D721Med (cell line): ENCODE measurements at regions not wholly inside any gene's neighbourhood (a gene's known extent, or its start where the extent isn't known, plus 50 kb on each side); places are given as distances from the start of the nearest gene placed in this dataset.

Experiments
- DNase-seq: peaks from one replicate; pipeline ENCODE4 v3.0.0; 2011; ENCODE audit warnings: low spot score; ENCODE audit not compliant: insufficient read length
- FAIRE-seq: peaks from 2 replicates; lab custom pipeline; 2011; peaks lifted over from hg19 to GRCh38; lab: Jason Lieb, UNC
- TF ChIP-seq, protein P1 (sequence below): IDR thresholded peaks from 2 replicates; pipeline ENCODE4 v1.5.1; 2012; ENCODE audit warnings: mild to moderate bottlenecking, control low read depth; ENCODE audit not compliant: insufficient read depth; ENCODE audit errors: missing control alignments

DNA sequence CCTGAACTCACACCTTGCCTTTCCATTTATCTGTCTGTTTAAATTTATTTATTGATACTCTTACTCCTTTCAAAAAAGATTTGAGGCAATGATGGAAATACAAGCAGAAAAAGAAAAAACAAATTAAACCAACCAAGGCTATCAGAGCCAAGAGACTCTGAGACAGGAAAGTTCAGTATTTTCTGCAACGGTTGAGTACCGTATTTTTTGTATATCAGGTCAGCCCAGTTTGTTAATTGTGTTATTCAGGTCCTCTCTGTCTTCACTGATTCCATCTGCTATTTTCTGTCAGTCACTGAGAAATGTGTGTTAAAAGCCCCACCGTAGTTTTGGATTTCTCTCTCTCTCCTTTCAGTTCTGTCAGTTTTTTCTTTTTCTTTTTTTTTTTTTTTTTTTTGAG, 134.5 kb upstream of the SMIM23 start:
- FAIRE-seq: no peak

GRCh38 chr5:171654881-171655280, 130.7 kb upstream of the SMIM23 start:
- DNase-seq: no peak
- TF ChIP-seq, protein P1, sequence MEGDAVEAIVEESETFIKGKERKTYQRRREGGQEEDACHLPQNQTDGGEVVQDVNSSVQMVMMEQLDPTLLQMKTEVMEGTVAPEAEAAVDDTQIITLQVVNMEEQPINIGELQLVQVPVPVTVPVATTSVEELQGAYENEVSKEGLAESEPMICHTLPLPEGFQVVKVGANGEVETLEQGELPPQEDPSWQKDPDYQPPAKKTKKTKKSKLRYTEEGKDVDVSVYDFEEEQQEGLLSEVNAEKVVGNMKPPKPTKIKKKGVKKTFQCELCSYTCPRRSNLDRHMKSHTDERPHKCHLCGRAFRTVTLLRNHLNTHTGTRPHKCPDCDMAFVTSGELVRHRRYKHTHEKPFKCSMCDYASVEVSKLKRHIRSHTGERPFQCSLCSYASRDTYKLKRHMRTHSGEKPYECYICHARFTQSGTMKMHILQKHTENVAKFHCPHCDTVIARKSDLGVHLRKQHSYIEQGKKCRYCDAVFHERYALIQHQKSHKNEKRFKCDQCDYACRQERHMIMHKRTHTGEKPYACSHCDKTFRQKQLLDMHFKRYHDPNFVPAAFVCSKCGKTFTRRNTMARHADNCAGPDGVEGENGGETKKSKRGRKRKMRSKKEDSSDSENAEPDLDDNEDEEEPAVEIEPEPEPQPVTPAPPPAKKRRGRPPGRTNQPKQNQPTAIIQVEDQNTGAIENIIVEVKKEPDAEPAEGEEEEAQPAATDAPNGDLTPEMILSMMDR: no peak
- FAIRE-seq: no peak

More for the DNA sequence above, 134.5 kb upstream of the SMIM23 start:
- TF ChIP-seq, protein P1: no peak
- DNase-seq: no peak

DNA sequence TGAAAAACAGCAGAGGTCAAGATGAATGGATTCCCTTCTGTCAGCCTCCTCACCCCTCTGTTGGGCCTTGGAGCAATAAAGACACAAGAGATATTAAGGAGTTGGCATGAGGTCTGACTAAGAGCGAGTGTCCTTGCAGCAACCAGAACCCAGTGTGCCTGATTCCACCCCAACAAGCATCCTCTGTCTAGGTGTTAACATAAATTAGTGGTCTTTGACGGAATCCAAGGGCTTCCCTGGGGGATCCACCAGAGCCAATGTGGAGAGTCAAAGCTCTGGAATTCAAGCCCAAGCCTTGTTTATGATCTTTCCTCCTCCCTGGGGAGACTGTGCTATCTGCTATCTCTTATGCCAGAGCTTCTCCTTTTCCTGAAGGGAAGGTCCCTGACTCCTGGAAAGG, 128.1 kb upstream of the SMIM23 start:
- DNase-seq: no peak
- no peak for FAIRE-seq
- TF ChIP-seq, protein P1: no peak

DNA sequence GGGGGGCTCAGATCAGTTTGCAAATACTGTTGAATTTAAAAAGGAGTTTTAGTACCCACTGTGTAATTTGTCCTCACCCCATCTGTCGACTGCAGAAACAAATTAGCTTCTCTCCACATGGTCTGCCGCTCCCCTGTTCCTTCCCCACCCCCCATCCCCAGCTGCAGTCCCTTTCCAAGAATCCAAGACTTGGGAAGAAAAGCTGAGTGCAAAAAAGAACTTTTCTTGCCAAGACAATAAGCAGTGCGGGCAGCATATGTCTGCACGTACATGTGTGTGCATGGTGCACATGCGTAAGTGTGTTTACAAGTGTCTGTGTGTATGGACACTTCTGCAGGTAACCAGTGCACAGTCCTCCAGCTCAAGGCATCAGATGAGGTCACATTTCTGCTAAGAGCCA, 125.7 kb upstream of the SMIM23 start:
- TF ChIP-seq, protein P1: no peak
- DNase-seq (no peak), FAIRE-seq (no peak)

DNA sequence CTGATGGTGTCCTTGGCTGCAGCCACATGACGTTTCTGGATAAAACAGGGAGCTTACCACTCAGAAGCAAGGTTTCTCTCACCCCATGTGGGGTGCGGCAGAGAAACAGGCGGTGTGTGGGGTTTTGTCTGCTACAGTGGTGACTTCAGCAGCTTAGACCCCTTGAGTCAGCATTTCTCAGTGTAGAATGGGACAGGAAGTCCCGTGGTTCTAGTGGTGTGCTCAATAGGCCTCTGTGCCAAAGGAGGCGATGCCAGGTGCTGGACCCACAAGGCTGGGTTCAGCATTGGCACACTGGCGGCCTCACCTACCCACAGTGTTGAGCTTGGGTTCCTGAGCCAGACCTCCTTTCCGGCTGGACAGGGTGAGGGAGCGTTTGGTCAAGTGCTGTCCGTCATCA, 125.2 kb upstream of the SMIM23 start:
- TF ChIP-seq, protein P1: no peak
- FAIRE-seq: no peak
- DNase-seq: no peak

DNA sequence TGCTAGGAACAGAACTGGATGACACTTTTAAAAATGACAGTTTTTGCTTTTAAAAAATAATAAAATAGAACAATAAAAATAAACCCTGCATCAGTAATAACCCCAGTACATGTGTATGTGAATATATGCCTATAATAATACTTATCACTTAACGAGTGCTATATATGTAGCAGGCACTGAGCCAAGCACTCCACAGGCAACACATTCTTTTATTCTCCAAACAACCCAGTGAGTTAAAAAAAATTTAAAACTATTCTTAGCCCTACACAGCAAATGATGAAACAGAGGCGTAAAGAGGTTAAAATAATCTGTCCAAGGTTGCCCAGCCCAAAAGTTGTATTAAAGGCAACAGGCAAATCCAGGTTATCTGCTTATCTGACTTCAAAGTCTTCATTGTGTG, 124.5 kb upstream of the SMIM23 start:
- no peak for FAIRE-seq
- TF ChIP-seq, protein P1: no peak
- DNase-seq: no peak

DNA sequence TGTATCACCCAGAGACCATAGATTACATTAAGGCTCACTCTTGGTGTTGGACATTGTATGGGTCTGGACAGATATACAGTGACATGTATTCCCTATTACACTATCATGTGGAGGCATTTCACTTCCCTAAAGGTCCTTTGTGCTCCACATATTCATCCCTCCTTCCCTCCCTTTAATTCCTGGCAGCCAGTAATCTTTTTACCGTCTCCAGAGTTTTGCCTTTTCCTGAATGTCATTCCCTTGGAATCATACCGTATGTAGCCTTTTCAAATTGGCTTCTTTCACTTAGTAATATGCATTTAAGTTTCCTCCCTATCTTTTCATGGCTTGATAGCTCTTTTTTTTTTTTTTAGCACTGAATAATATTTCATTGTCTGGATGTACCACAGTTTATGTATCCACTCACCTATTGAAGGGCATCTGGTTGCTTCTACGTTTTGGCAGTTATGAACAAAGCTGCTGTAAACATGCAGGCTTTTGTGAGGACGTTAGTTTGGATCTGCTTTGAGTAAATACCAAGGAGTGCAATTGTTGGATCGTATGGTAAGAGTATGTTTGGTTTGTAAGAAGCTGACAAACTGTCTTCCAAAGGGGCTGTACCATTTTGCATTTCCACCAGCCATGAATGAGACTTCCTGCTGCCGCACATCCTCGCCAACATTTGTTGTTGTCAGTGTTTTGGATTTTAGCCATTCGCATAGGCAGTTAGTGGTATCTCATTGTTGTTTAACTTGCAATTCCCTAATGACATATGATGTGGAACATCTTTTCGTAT, 122.1 kb upstream of the SMIM23 start:
- TF ChIP-seq, protein P1: no peak
- FAIRE-seq: no peak
- DNase-seq: no peak
